ENCODE measurements at regions not wholly inside any gene's neighbourhood (a gene's known extent, or its start where the extent isn't known, plus 50 kb on each side); places are given as distances from the start of the nearest gene placed in this dataset.

- no peak for DNase-seq (ENCODE audit: low read depth)
These were observed 258.1 kb downstream of the MN1 start for GRCh38 chr22:27543460-27543859.

- no peak for DNase-seq (ENCODE audit: low read depth)
These were observed 256.5 kb downstream of the MN1 start for GRCh38 chr22:27545085-27545484.

GRCh38 chr22:27546157-27546935 is 255.2 kb downstream of the MN1 start:
- DNase-seq (ENCODE audit: low read depth) = no peak

GRCh38 chr22:27551402-27551801 is 250.2 kb downstream of the MN1 start:
- DNase-seq (ENCODE audit: low read depth) = no peak

DNA sequence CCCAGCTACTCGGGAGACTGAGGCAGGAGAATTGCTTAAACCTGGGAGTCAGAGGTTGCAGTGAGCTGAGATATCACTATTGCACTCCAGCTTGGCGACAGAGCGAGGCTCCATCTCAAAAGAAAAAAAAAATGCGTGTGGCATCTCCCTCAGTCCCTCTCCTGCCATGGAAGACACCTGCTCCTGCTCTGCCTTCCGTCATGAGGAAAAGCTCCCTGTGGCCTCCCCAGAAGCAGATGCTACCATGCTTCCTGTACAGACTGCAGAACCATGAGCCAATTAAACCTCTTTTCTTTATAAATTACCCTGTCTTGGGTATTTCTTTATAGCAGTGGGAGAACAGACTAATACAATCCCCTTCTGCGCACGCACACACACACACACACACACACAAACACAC is 249.4 kb downstream of the MN1 start:
- no peak for DNase-seq (ENCODE audit: low read depth)

DNA sequence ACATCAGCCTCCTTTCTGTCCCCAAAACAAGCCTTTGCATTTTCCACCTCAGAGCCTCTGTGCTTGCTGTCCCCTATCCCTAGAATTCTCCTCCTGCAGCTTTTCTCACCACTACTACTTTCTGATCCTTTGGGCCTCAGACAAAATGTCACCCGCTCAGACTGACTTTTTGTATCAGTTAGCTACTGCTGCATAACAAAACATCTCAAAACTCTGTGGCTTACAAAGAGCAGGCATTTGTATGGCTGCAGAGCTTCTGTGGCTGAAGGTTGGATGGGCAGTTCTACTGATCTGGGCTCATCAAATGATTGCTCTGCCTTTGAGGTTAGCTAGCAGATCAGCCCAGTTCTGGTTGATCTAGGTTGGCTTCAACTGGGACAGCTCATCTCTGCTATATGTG is 248.7 kb downstream of the MN1 start:
- DNase-seq (ENCODE audit: low read depth) = no peak

GRCh38 chr22:27554106-27554811 is 247.3 kb downstream of the MN1 start:
- no peak for DNase-seq (ENCODE audit: low read depth)

- no peak for DNase-seq (ENCODE audit: low read depth)
These were observed 246.6 kb downstream of the MN1 start for GRCh38 chr22:27554841-27555456.

DNA sequence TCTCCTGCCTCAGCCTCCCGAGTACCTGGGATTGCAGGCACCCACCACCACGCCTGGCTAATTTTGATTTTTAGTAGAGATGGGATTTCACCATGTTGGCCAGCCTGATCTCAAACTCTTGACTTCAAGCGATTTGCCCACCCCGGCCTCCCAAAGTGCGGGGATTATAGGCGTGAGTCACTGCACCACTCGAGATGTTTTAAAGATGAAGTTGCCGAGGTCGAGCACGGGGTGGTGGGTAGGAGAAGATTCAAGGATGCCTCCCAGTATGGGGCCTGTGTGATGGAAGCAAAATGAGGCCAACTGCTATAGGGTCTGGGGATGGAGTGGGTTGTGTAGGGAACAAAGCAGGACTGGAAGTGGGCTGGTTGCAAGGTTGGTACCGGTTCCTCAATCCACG is 245.2 kb downstream of the MN1 start:
- DNase-seq (ENCODE audit: low read depth) = no peak

GRCh38 chr22:27557286-27558008 is 244.1 kb downstream of the MN1 start:
- DNase-seq (ENCODE audit: low read depth) = no peak

DNA sequence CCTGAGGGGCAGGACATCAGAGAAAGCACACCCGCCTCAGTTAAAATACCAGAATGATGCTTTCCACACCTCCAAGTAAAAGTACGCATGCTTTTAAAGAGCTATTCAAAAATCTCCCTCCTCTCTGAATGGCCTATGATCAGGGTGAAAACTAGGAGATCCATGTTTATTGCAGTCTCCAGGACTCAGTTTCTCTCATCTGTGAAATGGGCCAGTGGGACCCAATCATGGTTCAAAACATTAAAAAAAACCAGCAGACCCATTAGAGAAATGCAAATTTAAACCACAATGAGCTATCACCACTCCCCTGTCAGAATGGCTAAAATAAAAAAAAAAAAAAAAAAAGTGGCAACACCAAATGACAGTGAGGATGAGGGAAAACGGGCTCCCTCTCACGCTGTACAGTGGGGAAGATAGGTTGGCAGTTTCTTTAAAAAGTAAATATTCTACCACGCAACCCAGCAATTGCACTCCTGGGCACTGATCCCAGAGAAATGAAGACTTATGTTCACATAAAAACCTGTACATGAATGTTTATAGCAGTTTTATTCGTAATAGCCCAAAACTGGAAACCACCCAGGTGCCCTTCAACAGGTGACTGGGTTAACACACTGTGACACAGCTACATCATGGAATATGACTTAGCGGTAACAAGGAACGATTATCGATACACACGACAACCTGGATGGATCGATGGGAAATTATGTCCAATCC is 242.7 kb downstream of the MN1 start:
- DNase-seq (ENCODE audit: low read depth) = no peak

DNA sequence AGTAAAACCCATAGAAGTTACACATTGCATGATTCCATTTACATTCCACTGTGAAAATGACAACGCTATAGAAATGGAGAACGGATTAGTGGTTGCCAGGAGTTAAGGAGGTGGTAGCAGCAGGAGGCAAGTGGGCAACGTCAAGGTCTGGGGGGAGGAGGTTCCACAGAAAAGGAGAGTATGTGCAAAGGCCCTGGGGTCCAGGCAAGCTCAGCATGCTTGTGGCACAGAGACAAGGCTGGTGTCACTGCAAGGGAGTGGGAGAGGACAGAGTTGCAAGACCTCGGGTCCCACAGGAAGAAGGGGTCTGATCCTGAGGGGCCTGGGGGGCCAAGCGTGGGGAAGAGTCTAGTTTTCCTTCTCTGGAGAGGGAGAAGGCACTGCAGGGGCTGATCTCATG is 240.8 kb downstream of the MN1 start:
- no peak for DNase-seq (ENCODE audit: low read depth)

DNA sequence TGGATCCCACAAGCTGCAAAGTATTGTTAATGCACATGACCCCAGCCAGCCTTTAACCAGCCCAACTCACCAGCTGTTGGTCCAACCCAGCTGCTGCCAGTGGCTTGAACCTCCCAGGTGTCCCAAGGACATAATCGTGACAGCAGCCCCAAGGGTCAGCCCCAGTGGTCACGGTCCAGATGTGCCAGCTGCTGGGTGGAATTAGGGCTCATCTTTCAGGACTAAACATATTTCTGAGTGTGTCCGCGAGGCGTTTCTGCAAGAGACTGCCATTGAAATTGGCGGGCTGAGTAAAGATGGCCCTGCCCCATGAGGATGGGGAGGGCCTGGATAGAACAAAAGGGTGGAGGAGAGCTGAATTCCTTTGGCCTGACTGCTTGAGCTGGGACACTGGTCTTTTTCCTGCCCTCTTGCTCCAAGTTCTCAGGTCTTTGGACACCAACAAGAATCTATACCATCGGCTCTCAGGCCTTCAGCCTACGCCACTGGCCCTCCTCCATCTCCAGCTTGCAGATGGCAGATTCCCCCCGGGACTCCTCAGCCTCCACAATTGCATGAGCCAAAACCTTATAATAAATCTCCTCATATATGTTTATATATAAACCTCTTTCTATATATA is 240.2 kb downstream of the MN1 start:
- DNase-seq (ENCODE audit: low read depth) = no peak

GRCh38 chr22:27564806-27565205 is 236.8 kb downstream of the MN1 start:
- no peak for DNase-seq (ENCODE audit: low read depth)

GRCh38 chr22:27566602-27567001 is 235.0 kb downstream of the MN1 start:
- no peak for DNase-seq (ENCODE audit: low read depth)

- no peak for DNase-seq (ENCODE audit: low read depth)
These were observed 233.3 kb downstream of the MN1 start for GRCh38 chr22:27568265-27568664.

- DNase-seq (ENCODE audit: low read depth) = no peak
These were observed 229.9 kb downstream of the MN1 start for GRCh38 chr22:27571463-27572277.

GRCh38 chr22:27572278-27572666 is 229.3 kb downstream of the MN1 start:
- no peak for DNase-seq (ENCODE audit: low read depth)

DNA sequence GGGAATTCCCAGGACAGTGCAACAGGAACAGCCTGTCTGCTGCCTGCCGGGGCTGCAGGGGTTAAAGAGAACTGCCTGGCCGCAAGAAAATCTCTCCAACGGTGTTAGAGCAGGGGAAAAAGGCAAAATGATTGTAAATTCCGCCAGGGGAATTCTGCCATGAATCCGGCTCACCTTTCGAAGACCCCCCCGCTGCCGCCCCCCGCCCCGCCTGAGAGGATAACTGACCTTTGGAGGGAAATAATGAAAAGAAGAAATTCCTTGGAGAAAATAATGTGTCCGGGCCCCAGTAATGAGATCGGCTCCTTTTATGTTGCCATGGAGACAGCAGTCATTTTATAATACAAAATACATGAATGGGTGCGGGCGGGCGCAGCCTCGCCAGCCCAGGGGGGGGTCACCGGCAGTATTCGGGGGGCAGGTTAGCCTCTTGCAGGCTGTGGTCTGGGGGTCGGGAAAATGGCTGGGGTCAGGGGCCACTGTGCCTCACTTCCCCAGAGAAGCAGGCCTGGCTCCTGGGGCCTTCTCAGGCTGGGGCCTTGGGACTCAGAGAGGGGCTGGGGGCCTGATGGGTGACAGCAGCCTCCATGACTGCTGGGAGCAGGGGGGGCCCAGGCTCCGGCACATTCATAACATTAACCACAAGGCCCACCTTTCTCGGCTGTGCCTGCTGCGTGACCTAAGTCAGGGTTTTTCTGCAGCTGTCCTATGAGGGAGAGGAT is 228.1 kb downstream of the MN1 start:
- no peak for DNase-seq (ENCODE audit: low read depth)

- DNase-seq (ENCODE audit: low read depth) = no peak
These were observed 227.6 kb downstream of the MN1 start for GRCh38 chr22:27574002-27574366.

Measured in activated gamma-delta T cell treated with anti-CD3 and anti-CD28 coated beads, Interleukin-2, amount 50 U/mL, for 16 hours (primary cell).